ENCODE measurements at regions not wholly inside any gene's neighbourhood (a gene's known extent, or its start where the extent isn't known, plus 50 kb on each side); places are given as distances from the start of the nearest gene placed in this dataset.

DNA sequence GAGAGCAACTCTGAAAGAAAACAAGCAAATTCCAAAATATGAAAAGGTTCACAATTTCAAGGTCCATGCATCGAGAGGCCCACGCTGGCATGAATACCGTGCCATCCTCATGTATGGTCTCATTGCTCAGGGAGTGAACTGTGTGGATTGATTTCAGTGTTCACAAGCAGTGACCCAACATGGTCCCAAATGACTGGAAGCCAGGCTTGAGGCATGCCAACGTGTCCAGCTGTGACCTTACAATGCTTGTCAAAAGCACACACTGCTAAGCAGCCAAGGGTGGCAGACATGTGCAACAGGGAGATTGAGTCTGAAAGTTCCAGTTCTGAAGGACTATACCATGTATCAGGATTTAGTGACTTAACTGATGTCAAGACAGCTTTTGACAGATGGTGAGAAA is 58.7 kb upstream of the CLDN24 start (continued):
- TF ChIP-seq, protein P1, sequence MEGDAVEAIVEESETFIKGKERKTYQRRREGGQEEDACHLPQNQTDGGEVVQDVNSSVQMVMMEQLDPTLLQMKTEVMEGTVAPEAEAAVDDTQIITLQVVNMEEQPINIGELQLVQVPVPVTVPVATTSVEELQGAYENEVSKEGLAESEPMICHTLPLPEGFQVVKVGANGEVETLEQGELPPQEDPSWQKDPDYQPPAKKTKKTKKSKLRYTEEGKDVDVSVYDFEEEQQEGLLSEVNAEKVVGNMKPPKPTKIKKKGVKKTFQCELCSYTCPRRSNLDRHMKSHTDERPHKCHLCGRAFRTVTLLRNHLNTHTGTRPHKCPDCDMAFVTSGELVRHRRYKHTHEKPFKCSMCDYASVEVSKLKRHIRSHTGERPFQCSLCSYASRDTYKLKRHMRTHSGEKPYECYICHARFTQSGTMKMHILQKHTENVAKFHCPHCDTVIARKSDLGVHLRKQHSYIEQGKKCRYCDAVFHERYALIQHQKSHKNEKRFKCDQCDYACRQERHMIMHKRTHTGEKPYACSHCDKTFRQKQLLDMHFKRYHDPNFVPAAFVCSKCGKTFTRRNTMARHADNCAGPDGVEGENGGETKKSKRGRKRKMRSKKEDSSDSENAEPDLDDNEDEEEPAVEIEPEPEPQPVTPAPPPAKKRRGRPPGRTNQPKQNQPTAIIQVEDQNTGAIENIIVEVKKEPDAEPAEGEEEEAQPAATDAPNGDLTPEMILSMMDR (IDR thresholded peaks at IDR 0.05), result no peak

DNA sequence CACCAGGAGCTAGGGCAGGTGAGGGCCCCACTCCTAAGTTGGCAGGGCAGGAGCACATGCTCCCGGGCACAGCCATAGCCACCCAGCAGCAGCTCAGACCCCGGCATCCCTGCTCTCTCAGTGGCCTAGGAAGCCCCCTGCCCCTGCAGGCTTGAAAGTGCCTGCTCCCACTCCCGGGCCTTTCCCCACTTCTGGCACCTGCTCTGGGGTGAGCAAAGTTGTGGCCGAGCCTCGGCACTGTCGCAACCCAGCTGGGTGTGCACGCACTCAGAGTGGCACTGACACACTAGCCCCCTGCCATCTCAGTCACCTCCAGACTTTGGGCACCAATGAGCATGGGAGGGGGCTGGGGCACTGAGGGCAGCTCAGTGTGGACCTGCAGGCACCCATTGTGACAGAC is 60.8 kb upstream of the CDKN2AIP start:
- DNase-seq, result no peak
- CTCF ChIA-PET, result interaction anchor here (1.5 kb wide), 1 partner anchor 11 kb away, joined by 3 read pairs; no protein-coding TSS in a partner anchor

More for the DNA sequence above, 60.8 kb upstream of the CDKN2AIP start:
- TF ChIP-seq TEAD4 (IDR thresholded peaks at IDR 0.05; ENCODE audit: borderline replicate concordance, insufficient read depth) (no peak), POLR2AphosphoS5 (IDR thresholded peaks at IDR 0.05; ENCODE audit: low read depth, low read length) (no peak), NFIC (IDR thresholded peaks at IDR 0.05; ENCODE audit: borderline replicate concordance) (no peak), FOXM1 (IDR thresholded peaks at IDR 0.05; ENCODE audit: low read depth) (no peak), SMC3 (IDR thresholded peaks at IDR 0.05; ENCODE audit: low read depth, low read length) (no peak), FOXJ3 (CRISPR knock-in tag; IDR thresholded peaks at IDR 0.05) (no peak), GABPA (IDR thresholded peaks at IDR 0.05; ENCODE audit: low read depth) (no peak), RXRA (IDR thresholded peaks at IDR 0.05; ENCODE audit: borderline replicate concordance, low read depth) (no peak), RAD21 (IDR thresholded peaks at IDR 0.05; ENCODE audit: low read length) (no peak), TAF1 (IDR thresholded peaks at IDR 0.05; ENCODE audit: borderline replicate concordance, low read depth, low read length) (no peak), RCOR1 (IDR thresholded peaks at IDR 0.05; ENCODE audit: low read length) (no peak), GATA2 (CRISPR knock-in tag; IDR thresholded peaks at IDR 0.05) (no peak), MXI1 (IDR thresholded peaks at IDR 0.05; ENCODE audit: low read depth, low read length) (no peak), SIN3A (IDR thresholded peaks at IDR 0.05; ENCODE audit: borderline replicate concordance, low read depth, low read length) (no peak), MEF2A (IDR thresholded peaks at IDR 0.05; ENCODE audit: borderline replicate concordance, low read depth) (no peak)
- TF ChIP-seq, protein P2, sequence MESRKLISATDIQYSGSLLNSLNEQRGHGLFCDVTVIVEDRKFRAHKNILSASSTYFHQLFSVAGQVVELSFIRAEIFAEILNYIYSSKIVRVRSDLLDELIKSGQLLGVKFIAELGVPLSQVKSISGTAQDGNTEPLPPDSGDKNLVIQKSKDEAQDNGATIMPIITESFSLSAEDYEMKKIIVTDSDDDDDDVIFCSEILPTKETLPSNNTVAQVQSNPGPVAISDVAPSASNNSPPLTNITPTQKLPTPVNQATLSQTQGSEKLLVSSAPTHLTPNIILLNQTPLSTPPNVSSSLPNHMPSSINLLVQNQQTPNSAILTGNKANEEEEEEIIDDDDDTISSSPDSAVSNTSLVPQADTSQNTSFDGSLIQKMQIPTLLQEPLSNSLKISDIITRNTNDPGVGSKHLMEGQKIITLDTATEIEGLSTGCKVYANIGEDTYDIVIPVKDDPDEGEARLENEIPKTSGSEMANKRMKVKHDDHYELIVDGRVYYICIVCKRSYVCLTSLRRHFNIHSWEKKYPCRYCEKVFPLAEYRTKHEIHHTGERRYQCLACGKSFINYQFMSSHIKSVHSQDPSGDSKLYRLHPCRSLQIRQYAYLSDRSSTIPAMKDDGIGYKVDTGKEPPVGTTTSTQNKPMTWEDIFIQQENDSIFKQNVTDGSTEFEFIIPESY (IDR thresholded peaks at IDR 0.05; ENCODE audit: borderline replicate concordance, low read depth), result no peak
- TF ChIP-seq, protein P3, sequence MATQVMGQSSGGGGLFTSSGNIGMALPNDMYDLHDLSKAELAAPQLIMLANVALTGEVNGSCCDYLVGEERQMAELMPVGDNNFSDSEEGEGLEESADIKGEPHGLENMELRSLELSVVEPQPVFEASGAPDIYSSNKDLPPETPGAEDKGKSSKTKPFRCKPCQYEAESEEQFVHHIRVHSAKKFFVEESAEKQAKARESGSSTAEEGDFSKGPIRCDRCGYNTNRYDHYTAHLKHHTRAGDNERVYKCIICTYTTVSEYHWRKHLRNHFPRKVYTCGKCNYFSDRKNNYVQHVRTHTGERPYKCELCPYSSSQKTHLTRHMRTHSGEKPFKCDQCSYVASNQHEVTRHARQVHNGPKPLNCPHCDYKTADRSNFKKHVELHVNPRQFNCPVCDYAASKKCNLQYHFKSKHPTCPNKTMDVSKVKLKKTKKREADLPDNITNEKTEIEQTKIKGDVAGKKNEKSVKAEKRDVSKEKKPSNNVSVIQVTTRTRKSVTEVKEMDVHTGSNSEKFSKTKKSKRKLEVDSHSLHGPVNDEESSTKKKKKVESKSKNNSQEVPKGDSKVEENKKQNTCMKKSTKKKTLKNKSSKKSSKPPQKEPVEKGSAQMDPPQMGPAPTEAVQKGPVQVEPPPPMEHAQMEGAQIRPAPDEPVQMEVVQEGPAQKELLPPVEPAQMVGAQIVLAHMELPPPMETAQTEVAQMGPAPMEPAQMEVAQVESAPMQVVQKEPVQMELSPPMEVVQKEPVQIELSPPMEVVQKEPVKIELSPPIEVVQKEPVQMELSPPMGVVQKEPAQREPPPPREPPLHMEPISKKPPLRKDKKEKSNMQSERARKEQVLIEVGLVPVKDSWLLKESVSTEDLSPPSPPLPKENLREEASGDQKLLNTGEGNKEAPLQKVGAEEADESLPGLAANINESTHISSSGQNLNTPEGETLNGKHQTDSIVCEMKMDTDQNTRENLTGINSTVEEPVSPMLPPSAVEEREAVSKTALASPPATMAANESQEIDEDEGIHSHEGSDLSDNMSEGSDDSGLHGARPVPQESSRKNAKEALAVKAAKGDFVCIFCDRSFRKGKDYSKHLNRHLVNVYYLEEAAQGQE (IDR thresholded peaks at IDR 0.05; ENCODE audit: low read depth, low read length), result no peak
- TF ChIP-seq, protein P4, sequence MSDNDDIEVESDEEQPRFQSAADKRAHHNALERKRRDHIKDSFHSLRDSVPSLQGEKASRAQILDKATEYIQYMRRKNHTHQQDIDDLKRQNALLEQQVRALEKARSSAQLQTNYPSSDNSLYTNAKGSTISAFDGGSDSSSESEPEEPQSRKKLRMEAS (IDR thresholded peaks at IDR 0.05; ENCODE audit: low read depth), result no peak
- TF ChIP-seq, protein P5, sequence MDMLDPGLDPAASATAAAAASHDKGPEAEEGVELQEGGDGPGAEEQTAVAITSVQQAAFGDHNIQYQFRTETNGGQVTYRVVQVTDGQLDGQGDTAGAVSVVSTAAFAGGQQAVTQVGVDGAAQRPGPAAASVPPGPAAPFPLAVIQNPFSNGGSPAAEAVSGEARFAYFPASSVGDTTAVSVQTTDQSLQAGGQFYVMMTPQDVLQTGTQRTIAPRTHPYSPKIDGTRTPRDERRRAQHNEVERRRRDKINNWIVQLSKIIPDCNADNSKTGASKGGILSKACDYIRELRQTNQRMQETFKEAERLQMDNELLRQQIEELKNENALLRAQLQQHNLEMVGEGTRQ (IDR thresholded peaks at IDR 0.05; ENCODE audit: borderline replicate concordance, low read depth, low read length), result no peak
- TF ChIP-seq, protein P1 (IDR thresholded peaks at IDR 0.05), result no peak
- Histone ChIP-seq H3K27me3 (ENCODE audit: insufficient read depth) (no peaks in the 10 kb centered on the region), H3K9me3 (no peaks in the 10 kb centered on the region), H3K4me1 (ENCODE audit: control insufficient read depth in 1 of 2, insufficient read depth in 2 of 2, low read depth in 1 of 2, low read length in 1 of 2) (no peaks in the 10 kb centered on the region), H3K79me2 (ENCODE audit: insufficient read depth) (no peaks in the 10 kb centered on the region), H3K4me3 (ENCODE audit: low read depth in 2 of 2, low read length in 1 of 2) (no peak overlapping the region), H3K4me2 (no peak overlapping the region), H3K9me2 (no peaks in the 10 kb centered on the region), H2AFZ (ENCODE audit: low read depth) (no peak overlapping the region), H3K36me3 (replicated peaks in 1 of 2; ENCODE audit: control insufficient read depth in 1 of 2, insufficient read depth in 2 of 2, low read length in 1 of 2) (no peaks in the 10 kb centered on the region), H4K20me1 (ENCODE audit: insufficient read depth) (no peaks in the 10 kb centered on the region), H3F3A (replicated peaks; ENCODE audit: insufficient read depth) (no peaks in the 10 kb centered on the region), H3K9ac (no peak overlapping the region), H3K27ac (ENCODE audit: low read depth in 2 of 2, low read length in 1 of 2) (no peak overlapping the region)
- POLR2A ChIA-PET, result no interaction called here
- no CpG with 5 or more reads among the region's 7 CpGs for WGBS (ENCODE audit: low lambda C conversion rate)

Measured in SK-N-SH (cell line).